ENCODE measurements at regions not wholly inside any gene's neighbourhood (a gene's known extent, or its start where the extent isn't known, plus 50 kb on each side); places are given as distances from the start of the nearest gene placed in this dataset.

GRCh38 chr3:170780471-170780870 is 89.5 kb downstream of the RPL22L1 start:
- DNase-seq, result no peak

GRCh38 chr3:170778240-170779217 is 91.5 kb downstream of the RPL22L1 start:
- DNase-seq, result no peak

GRCh38 chr3:170777564-170777926 is 92.5 kb downstream of the RPL22L1 start:
- no peak for DNase-seq

- no peak for DNase-seq
Measured at GRCh38 chr3:170776887-170777563, 93.0 kb downstream of the RPL22L1 start.

- no peak for DNase-seq
Measured at GRCh38 chr3:170773682-170774425, 96.1 kb downstream of the RPL22L1 start.

GRCh38 chr3:170772175-170772574 is 97.8 kb downstream of the RPL22L1 start:
- DNase-seq, result no peak

GRCh38 chr3:170768334-170768801 is 101.6 kb downstream of the RPL22L1 start:
- DNase-seq, result no peak

GRCh38 chr3:170767576-170767941 is 102.4 kb downstream of the RPL22L1 start:
- DNase-seq, result no peak

- no peak for DNase-seq
Measured at GRCh38 chr3:170766823-170767575, 103.0 kb downstream of the RPL22L1 start.

- no peak for DNase-seq
Measured at GRCh38 chr3:170766253-170766652, 103.7 kb downstream of the RPL22L1 start.

- no peak for DNase-seq
Measured at GRCh38 chr3:170765419-170766078, 104.4 kb downstream of the RPL22L1 start.

- no peak for DNase-seq
Measured at GRCh38 chr3:170764017-170764416, 106.0 kb downstream of the RPL22L1 start.

- no peak for DNase-seq
Measured at GRCh38 chr3:170762064-170762463, 107.9 kb downstream of the RPL22L1 start.

GRCh38 chr3:170761103-170761502 is 108.9 kb downstream of the RPL22L1 start:
- no peak for DNase-seq

- DNase-seq, result no peak
Measured at GRCh38 chr3:170760174-170760526, 109.8 kb downstream of the RPL22L1 start.

- DNase-seq, result no peak
Measured at GRCh38 chr3:170759511-170760173, 110.4 kb downstream of the RPL22L1 start.

GRCh38 chr3:170757038-170757437 is 113.0 kb downstream of the RPL22L1 start:
- DNase-seq, result no peak

GRCh38 chr3:170754311-170754693 is 115.7 kb downstream of the RPL22L1 start:
- DNase-seq, result no peak

GRCh38 chr3:170753421-170754310 is 116.3 kb downstream of the RPL22L1 start:
- no peak for DNase-seq

- no peak for DNase-seq
Measured at GRCh38 chr3:170752571-170753155, 117.3 kb downstream of the RPL22L1 start.
